ENCODE measurements at regions not wholly inside any gene's neighbourhood (a gene's known extent, or its start where the extent isn't known, plus 50 kb on each side); places are given as distances from the start of the nearest gene placed in this dataset.

DNA sequence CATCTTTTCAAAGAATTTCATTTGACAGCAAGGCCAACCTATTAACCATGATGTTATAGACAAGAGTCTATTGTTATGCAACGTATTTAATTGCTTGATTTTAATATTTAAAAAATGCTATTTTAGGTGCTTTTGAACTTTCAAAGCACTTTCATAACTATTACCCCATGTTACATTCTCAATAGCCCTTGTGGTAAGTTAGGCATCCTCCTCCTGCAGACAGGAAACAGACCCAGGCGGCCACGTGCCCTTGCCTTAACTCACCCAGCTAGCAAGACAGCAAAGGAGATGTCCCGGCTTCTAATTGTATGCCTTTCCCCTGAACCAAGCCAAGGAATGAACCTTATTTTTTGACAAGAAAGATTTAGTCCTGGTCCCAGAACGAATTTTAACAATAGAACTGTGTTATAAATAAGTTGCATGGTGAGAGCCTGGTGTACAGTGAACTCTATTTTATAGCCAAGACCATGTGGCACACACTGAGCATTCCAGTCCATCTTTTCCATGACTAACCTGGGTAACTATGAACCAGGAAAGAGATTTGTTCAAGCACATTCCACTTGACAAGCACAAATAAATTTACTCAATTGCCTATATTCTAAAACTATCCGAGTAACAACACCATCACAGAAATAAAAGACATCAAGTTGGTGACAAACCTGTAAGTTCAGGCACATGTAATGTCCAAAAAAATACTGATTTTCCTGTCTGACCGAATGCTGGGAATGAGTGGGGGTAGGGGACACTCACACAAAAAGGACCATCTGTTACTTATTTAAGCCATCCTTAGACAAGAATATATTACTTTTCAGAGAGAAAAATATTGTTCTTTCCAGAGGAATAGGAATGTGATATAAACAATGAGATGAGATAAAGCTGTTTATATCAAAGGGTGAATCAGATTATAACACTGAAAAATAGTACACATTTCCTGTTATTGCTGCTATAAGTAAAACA lies 163.0 kb downstream of the EFNB2 start:
- no peak overlapping the region for H3K4me3 ChIP-seq
- no peak overlapping the region for H3K9ac ChIP-seq (ENCODE audit: insufficient read length)
- DNase-seq (ENCODE audit: low read depth, low spot score) = no peak
- no peak overlapping the region for H3K27ac ChIP-seq
- TF ChIP-seq FOXP2 (optimal IDR thresholded peaks at IDR 0.05; ENCODE audit: control extremely low read depth, extremely low read length, insufficient read depth) = no peak
- TF ChIP-seq POLR2AphosphoS5 (IDR thresholded peaks at IDR 0.05; ENCODE audit: borderline replicate concordance, low read depth, low read length) = no peak
- TF ChIP-seq EZH2 (IDR thresholded peaks at IDR 0.05) = no peak
- no peaks in the 10 kb centered on the region for H3K36me3 ChIP-seq (ENCODE audit: insufficient read depth, low read length)
- H3K9me3 ChIP-seq (ENCODE audit: low read depth, low read length) = no peaks in the 10 kb centered on the region

DNA sequence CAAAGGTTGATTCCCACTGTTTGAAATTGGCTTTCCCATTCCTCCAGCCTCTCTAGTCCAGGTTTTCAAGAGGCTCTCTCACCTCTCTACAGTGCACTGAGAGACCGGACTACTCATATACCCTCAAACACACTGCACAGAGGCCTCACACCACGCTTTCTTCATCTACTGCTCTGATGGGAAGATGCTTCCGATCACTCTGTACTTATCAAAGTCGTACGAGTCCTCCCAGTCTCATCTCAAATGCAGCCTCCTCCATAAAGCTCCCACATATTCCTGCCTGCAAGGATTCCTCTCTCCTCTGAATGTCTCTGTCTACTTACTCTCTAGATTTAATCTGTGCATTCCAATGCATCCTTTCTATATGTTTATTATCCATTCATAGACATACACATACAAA lies 164.4 kb downstream of the EFNB2 start:
- no peak for DNase-seq (ENCODE audit: low read depth, low spot score)
- H3K4me3 ChIP-seq = no peak overlapping the region
- no peaks in the 10 kb centered on the region for H3K9me3 ChIP-seq (ENCODE audit: low read depth, low read length)
- TF ChIP-seq EZH2 (IDR thresholded peaks at IDR 0.05) (no peak), POLR2AphosphoS5 (IDR thresholded peaks at IDR 0.05; ENCODE audit: borderline replicate concordance, low read depth, low read length) (no peak), FOXP2 (optimal IDR thresholded peaks at IDR 0.05; ENCODE audit: control extremely low read depth, extremely low read length, insufficient read depth) (no peak)
- H3K9ac ChIP-seq (ENCODE audit: insufficient read length) = no peak overlapping the region
- H3K27ac ChIP-seq = no peak overlapping the region
- H3K36me3 ChIP-seq (ENCODE audit: insufficient read depth, low read length) = no peaks in the 10 kb centered on the region

DNA sequence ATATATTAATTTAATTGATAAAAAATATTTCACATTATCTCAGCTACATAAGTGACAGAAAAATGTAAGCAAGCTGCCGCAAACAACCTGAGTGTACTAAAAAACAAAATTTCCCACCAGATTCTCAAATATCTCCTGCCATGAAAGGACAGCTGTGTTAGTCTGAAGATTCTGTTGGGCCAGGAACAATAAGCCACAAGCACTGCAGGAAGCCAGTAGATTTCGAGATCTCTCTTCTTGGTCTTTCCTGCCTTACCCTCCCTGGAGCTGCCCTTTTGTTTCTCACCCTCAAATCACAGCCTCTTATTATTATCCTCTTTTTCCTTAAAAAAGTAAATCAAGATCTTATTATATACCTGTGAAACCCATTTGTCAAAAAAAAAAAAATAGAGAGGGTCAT lies 165.6 kb downstream of the EFNB2 start:
- no peak overlapping the region for H3K9ac ChIP-seq (ENCODE audit: insufficient read length)
- H3K9me3 ChIP-seq (ENCODE audit: low read depth, low read length) = no peaks in the 10 kb centered on the region
- no peak overlapping the region for H3K27ac ChIP-seq
- DNase-seq (ENCODE audit: low read depth, low spot score) = no peak
- no peak overlapping the region for H3K4me3 ChIP-seq
- TF ChIP-seq FOXP2 (optimal IDR thresholded peaks at IDR 0.05; ENCODE audit: control extremely low read depth, extremely low read length, insufficient read depth) (no peak), POLR2AphosphoS5 (IDR thresholded peaks at IDR 0.05; ENCODE audit: borderline replicate concordance, low read depth, low read length) (no peak), EZH2 (IDR thresholded peaks at IDR 0.05) (no peak)
- no peaks in the 10 kb centered on the region for H3K36me3 ChIP-seq (ENCODE audit: insufficient read depth, low read length)

DNA sequence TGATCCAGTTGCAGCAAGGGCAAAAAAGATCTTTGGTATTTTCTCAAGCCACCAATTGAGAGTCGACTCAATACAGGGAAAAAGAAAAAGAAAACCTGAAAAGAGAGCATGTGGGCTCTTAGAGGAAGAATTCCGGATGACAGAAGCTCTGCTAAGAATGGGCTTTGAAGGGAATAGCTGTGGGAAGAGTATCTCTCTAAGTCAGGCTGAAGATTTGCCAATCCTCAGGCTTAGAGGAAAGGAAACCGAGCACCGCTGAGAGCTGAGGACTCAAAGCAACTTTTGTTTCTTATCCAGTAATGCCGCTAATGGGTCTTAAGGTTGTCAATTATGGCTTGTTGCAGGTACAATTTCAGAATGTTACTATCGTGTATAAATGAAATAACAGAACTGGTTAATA lies 166.4 kb downstream of the EFNB2 start:
- Histone ChIP-seq H3K27ac (no peak overlapping the region), H3K36me3 (ENCODE audit: insufficient read depth, low read length) (no peaks in the 10 kb centered on the region), H3K9me3 (ENCODE audit: low read depth, low read length) (no peaks in the 10 kb centered on the region), H3K4me3 (no peak overlapping the region), H3K9ac (ENCODE audit: insufficient read length) (no peak overlapping the region)
- no peak for TF ChIP-seq POLR2AphosphoS5 (IDR thresholded peaks at IDR 0.05; ENCODE audit: borderline replicate concordance, low read depth, low read length)
- DNase-seq (ENCODE audit: low read depth, low spot score) = no peak

DNA sequence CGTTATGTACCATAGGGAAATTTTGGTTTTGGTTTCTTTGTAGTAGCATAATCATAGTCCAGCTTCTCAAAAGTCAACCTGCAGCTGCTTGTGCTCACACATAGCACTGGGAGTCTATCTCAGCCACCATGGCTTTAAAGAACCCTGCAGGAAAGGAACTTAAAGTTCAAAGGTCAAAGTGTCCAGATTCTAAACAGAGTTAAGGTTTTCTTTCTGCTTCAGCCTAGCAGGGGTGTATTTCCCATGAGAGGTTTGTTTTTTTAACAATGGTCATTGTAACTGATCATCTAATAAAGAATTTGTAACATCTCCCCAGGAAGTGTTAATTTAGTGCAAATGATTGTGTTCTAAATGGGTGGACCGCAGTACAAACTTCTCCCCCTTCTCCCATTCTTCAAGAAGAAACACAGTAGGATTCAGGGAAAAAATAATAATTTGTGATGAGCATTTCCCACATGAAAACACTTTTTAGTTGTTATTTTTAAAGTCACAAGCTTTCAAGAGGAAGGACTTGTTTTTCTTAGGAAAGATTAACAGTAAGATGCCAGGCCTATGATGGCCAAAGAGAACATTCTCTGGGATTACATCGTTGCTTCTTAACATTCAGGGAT lies 168.0 kb downstream of the EFNB2 start:
- H3K36me3 ChIP-seq (ENCODE audit: insufficient read depth, low read length) = no peaks in the 10 kb centered on the region
- TF ChIP-seq FOXP2 (optimal IDR thresholded peaks at IDR 0.05; ENCODE audit: control extremely low read depth, extremely low read length, insufficient read depth) (no peak), EZH2 (IDR thresholded peaks at IDR 0.05) (no peak), POLR2AphosphoS5 (IDR thresholded peaks at IDR 0.05; ENCODE audit: borderline replicate concordance, low read depth, low read length) (no peak)
- no peak overlapping the region for H3K27ac ChIP-seq
- H3K9me3 ChIP-seq (ENCODE audit: low read depth, low read length) = no peaks in the 10 kb centered on the region
- H3K4me3 ChIP-seq = no peak overlapping the region
- DNase-seq (ENCODE audit: low read depth, low spot score) = no peak
- no peak overlapping the region for H3K9ac ChIP-seq (ENCODE audit: insufficient read length)

DNA sequence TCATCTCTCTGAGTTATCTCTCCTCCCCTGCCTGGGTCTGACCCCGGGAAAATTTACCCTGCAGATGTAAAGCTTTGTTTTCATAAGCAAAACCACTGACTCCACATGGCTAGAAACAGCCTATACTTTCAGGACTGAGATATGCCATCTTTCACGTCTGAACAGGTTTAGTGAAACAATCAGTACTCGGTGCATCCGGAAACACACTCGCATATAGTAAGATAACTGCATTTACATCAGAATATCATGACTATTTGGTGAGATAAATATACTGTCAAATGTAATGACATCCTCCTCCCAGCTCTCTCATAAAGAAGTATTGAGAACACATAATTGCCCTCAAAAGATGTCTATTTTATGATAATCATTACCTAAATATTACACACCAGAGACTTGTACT lies 172.8 kb downstream of the EFNB2 start:
- Histone ChIP-seq H3K4me3 (no peak overlapping the region), H3K27ac (no peak overlapping the region), H3K9me3 (ENCODE audit: low read depth, low read length) (no peaks in the 10 kb centered on the region), H3K36me3 (ENCODE audit: insufficient read depth, low read length) (no peaks in the 10 kb centered on the region), H3K9ac (ENCODE audit: insufficient read length) (no peak overlapping the region)
- no peak for TF ChIP-seq EZH2 (IDR thresholded peaks at IDR 0.05)
- TF ChIP-seq FOXP2 (optimal IDR thresholded peaks at IDR 0.05; ENCODE audit: control extremely low read depth, extremely low read length, insufficient read depth) = no peak
- no peak for TF ChIP-seq POLR2AphosphoS5 (IDR thresholded peaks at IDR 0.05; ENCODE audit: borderline replicate concordance, low read depth, low read length)
- DNase-seq (ENCODE audit: low read depth, low spot score) = no peak

DNA sequence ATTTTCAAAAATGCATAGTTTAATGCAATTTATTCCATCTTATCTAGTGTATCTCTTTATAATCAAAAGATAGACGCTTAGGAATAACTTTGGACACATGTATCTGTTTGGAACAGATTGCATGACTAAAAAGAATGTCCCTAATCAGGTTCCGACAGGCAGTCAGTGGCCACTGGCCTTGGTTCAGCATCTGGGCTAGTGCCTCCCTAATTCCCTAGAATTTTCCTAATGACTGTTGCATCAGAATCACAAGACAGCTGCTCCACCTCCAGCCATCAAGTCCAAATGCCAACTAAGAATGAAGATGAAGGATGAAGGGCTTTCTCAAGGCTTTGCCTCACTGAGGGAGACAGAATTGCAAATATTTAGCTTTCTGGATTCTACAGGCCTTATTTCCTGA lies 173.8 kb downstream of the EFNB2 start:
- Histone ChIP-seq H3K4me3 (no peak overlapping the region), H3K9ac (ENCODE audit: insufficient read length) (no peak overlapping the region), H3K36me3 (ENCODE audit: insufficient read depth, low read length) (no peaks in the 10 kb centered on the region), H3K9me3 (ENCODE audit: low read depth, low read length) (no peaks in the 10 kb centered on the region), H3K27ac (no peak overlapping the region)
- TF ChIP-seq POLR2AphosphoS5 (IDR thresholded peaks at IDR 0.05; ENCODE audit: borderline replicate concordance, low read depth, low read length) = no peak
- no peak for TF ChIP-seq FOXP2 (optimal IDR thresholded peaks at IDR 0.05; ENCODE audit: control extremely low read depth, extremely low read length, insufficient read depth)
- no peak for TF ChIP-seq EZH2 (IDR thresholded peaks at IDR 0.05)
- no peak for DNase-seq (ENCODE audit: low read depth, low spot score)

DNA sequence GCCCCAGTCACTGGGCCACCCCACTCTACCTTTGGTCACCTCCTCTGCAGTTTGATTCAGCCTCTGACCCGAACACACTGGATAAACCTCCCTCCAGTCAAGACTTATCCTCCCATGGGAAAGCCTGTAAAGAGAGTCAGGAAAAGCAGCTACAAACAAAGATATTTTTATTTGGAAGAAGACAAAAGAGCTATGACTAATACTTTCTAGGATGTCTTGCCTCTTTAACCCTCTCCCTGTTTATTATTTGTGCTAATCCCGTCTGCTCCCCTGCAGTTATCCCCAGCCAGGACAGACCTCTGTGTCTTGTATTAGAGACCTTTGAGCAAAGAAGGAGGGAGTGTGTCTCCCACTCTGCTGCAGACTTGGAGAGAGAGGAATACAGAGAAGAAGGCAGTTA lies 178.3 kb downstream of the EFNB2 start:
- Histone ChIP-seq H3K4me3 (no peak overlapping the region), H3K27ac (no peak overlapping the region), H3K9ac (ENCODE audit: insufficient read length) (no peak overlapping the region), H3K36me3 (ENCODE audit: insufficient read depth, low read length) (no peaks in the 10 kb centered on the region), H3K9me3 (ENCODE audit: low read depth, low read length) (no peaks in the 10 kb centered on the region)
- TF ChIP-seq POLR2AphosphoS5 (IDR thresholded peaks at IDR 0.05; ENCODE audit: borderline replicate concordance, low read depth, low read length) (no peak), FOXP2 (optimal IDR thresholded peaks at IDR 0.05; ENCODE audit: control extremely low read depth, extremely low read length, insufficient read depth) (no peak), EZH2 (IDR thresholded peaks at IDR 0.05) (no peak)
- DNase-seq (ENCODE audit: low read depth, low spot score) = no peak

Measured in SK-N-MC (cell line).